HEK293T (cell line): ENCODE measurements at regions not wholly inside any gene's neighbourhood (a gene's known extent, or its start where the extent isn't known, plus 50 kb on each side); places are given as distances from the start of the nearest gene placed in this dataset.
"Not testable (repeated sequence)": the region's sequence is repeated elsewhere in the genome, so short reads cannot be mapped to it uniquely, and the experiment has no call there.

Experiments
- CTCF ChIA-PET: fragments of 350-600 bp; formaldehyde crosslinking; extraction: SDS; loops from one replicate; lab custom pipeline; 2021; ENCODE audit warnings: antibody characterized with exemption, inconsistent platforms; lab: Yijun Ruan, JAX
- POLR2A ChIA-PET: fragments of 350-600 bp; formaldehyde crosslinking; extraction: SDS; loops from one replicate; lab custom pipeline; 2020; ENCODE audit warnings: antibody characterized with exemption, inconsistent platforms; lab: Yijun Ruan, JAX
- DNase-seq: peaks from one replicate; pipeline ENCODE4 v3.0.0; 2012; ENCODE audit warnings: mixed read lengths; ENCODE audit errors: extremely low spot score
- ARNT ChIP-seq: fragments of 450-650 bp; IDR thresholded peaks from 2 replicates; pipeline ENCODE4 v1.6.1; 2017; ENCODE audit warnings: mild to moderate bottlenecking
- BHLHE40 ChIP-seq: fragments of 450-650 bp; IDR thresholded peaks from 2 replicates; pipeline ENCODE4 v1.6.1; 2016; ENCODE audit warnings: mild to moderate bottlenecking, moderate library complexity, borderline replicate concordance
- CTBP1 ChIP-seq: fragments of 450-650 bp; IDR thresholded peaks from 2 replicates; pipeline ENCODE4 v1.6.1; 2016; ENCODE audit warnings: borderline replicate concordance
- ELF4 ChIP-seq: fragments of 450-650 bp; IDR thresholded peaks from 2 replicates; pipeline ENCODE4 v1.6.1; 2017; ENCODE audit warnings: antibody characterized with exemption
- FOXA1 ChIP-seq: fragments of 450-650 bp; IDR thresholded peaks from 2 replicates; pipeline ENCODE4 v1.6.1; 2016; ENCODE audit warnings: mild to moderate bottlenecking
- FOXK2 ChIP-seq: fragments of 450-650 bp; IDR thresholded peaks from 2 replicates; pipeline ENCODE4 v1.6.1; 2016; ENCODE audit warnings: mild to moderate bottlenecking
- FOXM1 ChIP-seq: fragments of 450-650 bp; IDR thresholded peaks from 2 replicates; pipeline ENCODE4 v1.6.1; 2017; ENCODE audit warnings: mild to moderate bottlenecking, borderline replicate concordance
- HDGF ChIP-seq: fragments of 450-650 bp; IDR thresholded peaks from 2 replicates; pipeline ENCODE4 v1.6.1; 2017; ENCODE audit warnings: antibody characterized with exemption, borderline replicate concordance
- L3MBTL2 ChIP-seq: fragments of 450-650 bp; conservative IDR thresholded peaks from 2 replicates; pipeline ENCODE4 v1.6.1; 2016; ENCODE audit warnings: mild to moderate bottlenecking
- LEF1 ChIP-seq: fragments of 450-650 bp; IDR thresholded peaks from 2 replicates; pipeline ENCODE4 v1.6.1; 2017; ENCODE audit warnings: mild to moderate bottlenecking, borderline replicate concordance
- NFRKB ChIP-seq: fragments of 450-650 bp; IDR thresholded peaks from 2 replicates; pipeline ENCODE4 v1.6.1; 2016; ENCODE audit warnings: mild to moderate bottlenecking, moderate library complexity
- PKNOX1 ChIP-seq: fragments of 450-650 bp; IDR thresholded peaks from 2 replicates; pipeline ENCODE4 v1.6.1; 2016
- SP1 ChIP-seq: fragments of 450-650 bp; IDR thresholded peaks from 2 replicates; pipeline ENCODE4 v1.6.1; 2017
- SUZ12 ChIP-seq: fragments of 450-650 bp; IDR thresholded peaks from 2 replicates; pipeline ENCODE4 v1.6.1; 2016; ENCODE audit warnings: mild to moderate bottlenecking
- TARDBP ChIP-seq: fragments of 450-650 bp; IDR thresholded peaks from 2 replicates; pipeline ENCODE4 v1.6.1; 2016
- ZNF384 ChIP-seq: fragments of 450-650 bp; IDR thresholded peaks from 2 replicates; pipeline ENCODE4 v1.6.1; 2016

GRCh38 chr7:82665966-82666507, 222.5 kb upstream of the CACNA2D1 start:
- TF ChIP-seq TARDBP (no peak), PKNOX1 (no peak), LEF1 (no peak), BHLHE40 (no peak), CTBP1 (no peak), HDGF (no peak), ELF4 (no peak), SP1 (no peak), ZNF384 (no peak), NFRKB (no peak), SUZ12 (no peak), FOXM1 (no peak), FOXK2 (no peak), FOXA1 (no peak), L3MBTL2 (no peak), ARNT (no peak)
- ChIA-PET CTCF (no interaction called here), POLR2A (no interaction called here)
- no peak for DNase-seq

DNA sequence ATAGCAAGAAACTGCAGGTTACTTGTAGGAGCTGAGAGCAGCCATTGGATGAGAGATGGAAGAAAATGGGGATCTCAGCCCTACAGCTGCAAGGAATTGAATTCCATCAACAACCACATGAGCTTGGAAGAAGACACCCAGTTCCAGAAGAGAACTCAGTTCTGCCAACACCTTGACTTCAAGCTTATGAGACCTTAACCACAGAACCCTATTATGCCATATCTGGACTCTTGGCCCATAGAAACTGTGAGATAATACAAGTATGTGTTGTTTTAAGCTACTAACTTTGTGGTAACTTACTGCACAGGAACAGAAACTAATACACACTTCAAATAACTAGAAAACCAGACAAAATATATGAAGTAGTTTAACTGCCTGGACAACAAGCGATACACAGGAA, 212.4 kb upstream of the CACNA2D1 start:
- ChIA-PET POLR2A (no interaction called here), CTCF (no interaction called here)
- TF ChIP-seq SP1 (no peak), TARDBP (no peak), FOXK2 (no peak), FOXM1 (no peak), NFRKB (no peak), HDGF (no peak), L3MBTL2 (no peak), ELF4 (no peak), SUZ12 (no peak), FOXA1 (no peak), ARNT (no peak), PKNOX1 (no peak), ZNF384 (no peak), BHLHE40 (no peak), LEF1 (no peak), CTBP1 (no peak)
- DNase-seq: no peak

GRCh38 chr7:82650095-82650494, 206.5 kb upstream of the CACNA2D1 start:
- POLR2A ChIA-PET, DNase-seq, CTCF ChIA-PET: not testable (repeated sequence)

DNA sequence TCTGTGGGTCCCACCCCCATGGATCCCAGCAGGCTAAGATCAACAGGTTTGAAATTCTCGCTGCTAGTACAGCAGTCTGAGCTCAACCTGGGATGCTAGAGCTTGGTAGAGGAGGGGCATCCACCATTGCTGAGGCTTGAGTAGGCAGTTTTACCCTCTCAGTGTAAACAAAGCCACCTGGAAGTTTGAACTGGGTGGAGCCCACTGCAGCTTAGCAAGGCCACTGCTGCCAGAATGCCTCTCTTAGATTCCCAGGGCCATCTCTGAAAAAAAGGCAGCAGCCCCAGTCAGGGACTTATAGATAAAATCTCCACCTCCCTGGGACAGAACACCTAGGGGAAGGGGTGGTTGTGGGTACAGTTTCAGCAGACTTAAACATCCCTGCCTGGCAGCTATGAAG, 190.0 kb upstream of the CACNA2D1 start:
- TF ChIP-seq FOXK2 (no peak), ELF4 (no peak), ZNF384 (no peak), TARDBP (no peak), L3MBTL2 (no peak), LEF1 (no peak), FOXM1 (no peak), SP1 (no peak), FOXA1 (no peak), SUZ12 (no peak)
- POLR2A ChIA-PET: no interaction called here
- CTCF ChIA-PET: no interaction called here
- DNase-seq: no peak

DNA sequence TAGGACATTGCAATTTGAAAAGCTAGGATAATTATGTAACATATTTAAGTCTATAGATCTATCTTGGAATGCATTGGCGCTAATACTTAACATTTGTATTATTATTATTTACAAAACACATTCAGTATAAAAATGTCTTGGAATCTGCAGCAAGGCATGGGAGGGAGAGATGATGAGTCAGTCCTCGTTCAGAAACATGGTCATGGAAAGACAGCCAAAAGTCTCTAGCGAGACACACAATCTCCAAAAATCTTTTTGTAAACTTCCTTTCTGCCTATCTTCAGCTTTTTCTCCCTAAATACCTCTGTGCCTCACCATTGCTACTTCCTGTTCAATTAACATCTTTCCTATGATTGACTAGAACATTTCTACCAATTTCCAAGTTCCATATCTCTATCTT, 188.4 kb upstream of the CACNA2D1 start:
- POLR2A ChIA-PET: no interaction called here
- TF ChIP-seq TARDBP: no peak
- CTCF ChIA-PET: no interaction called here
- DNase-seq: no peak

DNA sequence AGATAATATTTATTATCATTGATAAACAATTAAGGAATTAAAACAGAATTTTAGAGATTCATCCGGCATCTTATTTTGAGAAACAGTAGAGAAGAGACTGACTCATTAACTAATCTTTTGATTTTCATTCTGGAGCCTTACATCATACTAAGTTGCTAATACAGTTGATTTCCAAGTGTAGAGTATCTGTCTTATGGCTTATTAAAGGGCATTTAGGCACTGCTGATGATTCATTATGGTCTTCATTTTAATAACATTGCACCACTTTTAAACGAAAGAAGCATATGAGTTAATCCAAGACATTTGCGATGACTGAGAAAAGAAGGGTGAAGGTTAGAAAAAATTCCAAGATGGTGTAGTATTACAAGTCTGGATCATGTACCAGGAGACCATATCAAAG, 186.0 kb upstream of the CACNA2D1 start:
- no peak for DNase-seq
- POLR2A ChIA-PET: no interaction called here
- CTCF ChIA-PET: no interaction called here
- TF ChIP-seq ARNT (no peak), PKNOX1 (no peak), LEF1 (no peak), CTBP1 (no peak), SUZ12 (no peak), ZNF384 (no peak), FOXA1 (no peak), FOXK2 (no peak), NFRKB (no peak), HDGF (no peak), BHLHE40 (no peak), SP1 (no peak), TARDBP (no peak), ELF4 (no peak), L3MBTL2 (no peak), FOXM1 (no peak)

- ChIA-PET POLR2A (no interaction called here), CTCF (no interaction called here)
- no peak for DNase-seq
- TF ChIP-seq BHLHE40 (no peak), FOXM1 (no peak), HDGF (no peak), CTBP1 (no peak), LEF1 (no peak), PKNOX1 (no peak), ARNT (no peak), NFRKB (no peak), TARDBP (no peak), L3MBTL2 (no peak), FOXK2 (no peak)
Observed at GRCh38 chr7:82625377-82625776, 181.8 kb upstream of the CACNA2D1 start.
